HAP-1 (cell line): ENCODE measurements at regions not wholly inside any gene's neighbourhood (a gene's known extent, or its start where the extent isn't known, plus 50 kb on each side); places are given as distances from the start of the nearest gene placed in this dataset.
A peak's percentile ranks its signal among the peaks of the same experiment; 100 is the strongest.

ENCODE experiments used
- DNase-seq, 2 experiments: peaks; one replicate each; pipeline ENCODE4 v3.0.0-alpha.2; 2016 to 2020; ENCODE audit warnings: low spot score in 2 of 2
- H3K27me3 ChIP-seq: fragments of 250-450 bp; sonication (Bioruptor Pico); 2 replicates; pipeline ENCODE4 v1.5.1; 2020; ENCODE audit warnings: low read depth, mild to moderate bottlenecking, moderate library complexity
- H3K36me3 ChIP-seq: fragments of 250-450 bp; sonication (Bioruptor Pico); replicated peaks from 2 replicates; pipeline ENCODE4 v1.5.1; 2020; ENCODE audit warnings: mild to moderate bottlenecking
- H3K4me1 ChIP-seq: fragments of 250-450 bp; sonication (Bioruptor Pico); 2 replicates; pipeline ENCODE4 v1.5.1; 2020; ENCODE audit warnings: mild to moderate bottlenecking
- H3K4me3 ChIP-seq: fragments of 250-450 bp; sonication (Bioruptor Pico); 2 replicates; pipeline ENCODE4 v1.5.1; 2020; ENCODE audit warnings: mild to moderate bottlenecking, moderate library complexity
- H3K9me3 ChIP-seq: fragments of 250-450 bp; sonication (Bioruptor Pico); 2 replicates; pipeline ENCODE4 v1.5.1; 2020; ENCODE audit warnings: mild to moderate bottlenecking, moderate library complexity
- in situ Hi-C: fragments of 300-500 bp; cut with MboI; formaldehyde crosslinking; loops from 3 replicates; pipeline ENCODE4 v1.14.3; 2020; ENCODE audit warnings: low sequenced_read_pairs, inconsistent platforms, mixed read lengths

DNA sequence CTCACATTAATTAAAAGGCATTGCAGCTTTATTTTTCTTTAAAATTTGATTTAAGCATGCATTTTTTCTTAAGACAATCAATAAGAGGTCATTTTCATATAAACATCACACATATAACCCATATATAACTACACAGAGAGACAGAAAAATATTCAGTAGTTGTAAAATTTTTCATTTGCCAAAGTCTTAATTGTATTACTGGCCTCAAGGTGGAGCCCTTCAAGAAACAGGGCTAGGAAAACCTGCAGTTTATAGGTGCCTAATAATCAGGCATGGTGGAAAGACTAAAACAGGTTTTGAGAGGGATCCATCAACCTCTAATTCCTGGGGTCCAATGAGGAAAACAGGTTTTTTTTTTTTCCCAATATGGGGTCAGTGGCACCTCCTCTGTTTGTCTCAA is 71.3 kb upstream of the ZNF804A start:
- Histone ChIP-seq H3K4me3 (no peak overlapping the region), H3K9me3 (no peaks in the 10 kb centered on the region), H3K27me3 (no peaks in the 10 kb centered on the region), H3K36me3 (no peaks in the 10 kb centered on the region), H3K4me1 (no peaks in the 10 kb centered on the region)
- in situ Hi-C loops: no loop called here
- no peak for DNase-seq

DNA sequence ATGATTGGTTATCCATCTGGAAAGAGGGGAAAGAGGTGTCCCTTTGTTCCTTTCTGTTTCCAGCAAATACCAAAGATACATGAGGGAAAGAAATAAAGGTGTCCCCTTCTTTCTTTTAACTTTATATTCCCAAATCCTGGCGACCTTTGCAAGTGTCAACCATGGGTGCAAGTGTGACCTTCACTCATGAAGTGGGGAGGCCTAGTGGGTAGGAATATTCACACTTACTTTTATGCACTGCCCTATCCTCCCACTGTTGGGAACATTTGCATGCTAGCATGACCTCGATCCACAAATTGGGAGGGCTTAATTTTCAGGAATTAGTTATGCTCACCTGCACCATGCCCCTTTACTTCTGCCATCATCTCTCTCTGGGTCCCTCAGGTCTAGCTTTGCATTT is 70.2 kb upstream of the ZNF804A start:
- Histone ChIP-seq H3K9me3 (no peaks in the 10 kb centered on the region), H3K27me3 (no peaks in the 10 kb centered on the region), H3K36me3 (no peaks in the 10 kb centered on the region), H3K4me3 (no peak overlapping the region), H3K4me1 (no peaks in the 10 kb centered on the region)
- DNase-seq: no peak
- in situ Hi-C loops: no loop called here

- no peaks in the 10 kb centered on the region for H3K9me3 ChIP-seq
- no peaks in the 10 kb centered on the region for H3K36me3 ChIP-seq
- in situ Hi-C loops: no loop called here
- DNase-seq: no peak
- no peaks in the 10 kb centered on the region; the same call in 1 of the 2 replicates for H3K4me1 ChIP-seq
- H3K27me3 ChIP-seq: no peaks in the 10 kb centered on the region
- H3K4me3 ChIP-seq: no peak overlapping the region
Measured at GRCh38 chr2:184530239-184530638, 68.1 kb upstream of the ZNF804A start.

GRCh38 chr2:184530959-184531358 is 67.4 kb upstream of the ZNF804A start:
- no peak for DNase-seq
- in situ Hi-C loops: no loop called here
- Histone ChIP-seq H3K36me3 (no peaks in the 10 kb centered on the region), H3K27me3 (no peaks in the 10 kb centered on the region), H3K4me1 (no peaks in the 10 kb centered on the region; the same call in 1 of the 2 replicates), H3K9me3 (no peaks in the 10 kb centered on the region), H3K4me3 (no peak overlapping the region)

DNA sequence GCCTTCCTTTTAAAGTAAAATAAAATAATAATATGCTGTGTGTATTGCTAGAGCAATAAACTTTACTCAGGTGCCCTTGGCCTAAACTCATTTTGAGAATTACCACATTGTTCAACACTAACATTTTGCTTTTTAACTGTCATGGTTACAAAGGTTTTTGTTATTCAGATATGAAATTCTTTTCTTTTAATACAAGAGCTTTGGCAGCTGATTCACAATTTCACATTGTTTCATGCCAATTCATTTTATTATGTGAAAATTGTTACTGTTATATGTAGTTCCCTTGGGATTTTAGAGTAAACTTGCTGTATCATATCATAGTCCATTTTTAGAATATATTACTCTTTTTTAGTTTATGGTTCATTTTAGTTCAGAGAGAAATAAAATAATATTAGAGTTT is 65.8 kb upstream of the ZNF804A start:
- H3K4me1 ChIP-seq: no peaks in the 10 kb centered on the region; the same call in 1 of the 2 replicates
- peak in 1 of 2 experiments; percentile 51 for DNase-seq
- no peak overlapping the region for H3K4me3 ChIP-seq
- in situ Hi-C loops: no loop called here
- H3K36me3 ChIP-seq: no peaks in the 10 kb centered on the region
- H3K27me3 ChIP-seq: no peaks in the 10 kb centered on the region
- no peaks in the 10 kb centered on the region for H3K9me3 ChIP-seq

- H3K9me3 ChIP-seq: no peaks in the 10 kb centered on the region
- no peaks in the 10 kb centered on the region; the same call in 1 of the 2 replicates for H3K4me1 ChIP-seq
- H3K27me3 ChIP-seq: no peaks in the 10 kb centered on the region
- no peaks in the 10 kb centered on the region for H3K36me3 ChIP-seq
- no peak for DNase-seq
- H3K4me3 ChIP-seq: no peak overlapping the region
- in situ Hi-C loops: no loop called here
Measured at GRCh38 chr2:184534986-184535385, 63.3 kb upstream of the ZNF804A start.

DNA sequence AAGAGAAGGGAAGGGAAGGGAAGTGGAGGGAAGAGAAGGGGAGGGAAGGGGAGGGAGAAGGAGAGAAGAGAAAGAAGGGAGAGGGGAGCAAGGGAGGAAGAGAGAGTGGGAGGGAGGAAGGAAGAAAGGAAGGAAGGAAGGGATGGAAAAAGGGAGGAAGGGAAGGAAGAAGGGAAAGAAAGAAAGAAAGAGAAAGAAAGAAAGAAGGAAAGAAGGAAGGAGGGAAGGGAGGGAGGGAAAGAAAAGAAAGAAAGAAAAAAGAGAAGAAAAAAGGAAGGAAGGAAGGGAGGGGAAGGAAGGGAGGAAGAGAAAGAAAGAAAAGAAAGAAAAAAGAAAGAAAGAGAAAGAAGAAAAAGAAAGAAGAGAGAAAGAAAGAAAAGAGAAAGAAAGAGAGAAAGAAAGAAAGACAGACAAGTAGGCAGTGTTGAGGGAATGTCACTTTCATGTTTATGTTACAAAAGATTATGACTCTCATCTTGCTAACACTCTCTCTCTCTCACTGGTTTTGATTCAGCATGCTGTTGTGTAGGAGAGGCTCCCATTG is 58.0 kb upstream of the ZNF804A start:
- Histone ChIP-seq H3K36me3 (no peaks in the 10 kb centered on the region), H3K27me3 (no peaks in the 10 kb centered on the region), H3K4me1 (no peaks in the 10 kb centered on the region), H3K4me3 (no peak overlapping the region), H3K9me3 (no peaks in the 10 kb centered on the region)
- in situ Hi-C loops: no loop called here
- DNase-seq: no peak

- no peaks in the 10 kb centered on the region for H3K27me3 ChIP-seq
- no peak for DNase-seq
- H3K9me3 ChIP-seq: no peaks in the 10 kb centered on the region
- in situ Hi-C loops: no loop called here
- no peak overlapping the region for H3K4me3 ChIP-seq
- no peaks in the 10 kb centered on the region for H3K4me1 ChIP-seq
- H3K36me3 ChIP-seq: no peaks in the 10 kb centered on the region
Measured at GRCh38 chr2:184541591-184541990, 56.7 kb upstream of the ZNF804A start.

DNA sequence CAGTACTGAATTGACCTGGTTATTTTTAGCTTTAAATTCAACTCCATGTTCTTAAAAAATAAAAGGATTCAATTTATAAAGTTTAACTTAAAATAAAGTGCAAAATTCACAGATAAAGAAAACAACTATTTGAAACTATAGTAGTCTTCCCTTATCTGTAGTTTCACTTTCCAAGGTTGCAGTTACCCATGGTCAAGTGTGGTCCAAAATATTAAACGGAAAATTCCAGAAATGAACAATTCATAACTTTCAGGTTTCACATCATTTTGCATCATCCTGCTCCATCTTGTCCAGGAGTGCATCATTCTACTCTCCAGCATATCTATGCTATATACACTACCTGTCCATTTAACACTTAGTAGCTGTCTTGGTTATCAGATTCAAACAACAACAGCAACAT is 54.5 kb upstream of the ZNF804A start:
- in situ Hi-C loops: no loop called here
- no peaks in the 10 kb centered on the region for H3K36me3 ChIP-seq
- no peaks in the 10 kb centered on the region for H3K27me3 ChIP-seq
- no peak overlapping the region for H3K4me3 ChIP-seq
- no peaks in the 10 kb centered on the region for H3K4me1 ChIP-seq
- DNase-seq: no peak
- H3K9me3 ChIP-seq: no peaks in the 10 kb centered on the region
